ENCODE measurements at regions not wholly inside any gene's neighbourhood (a gene's known extent, or its start where the extent isn't known, plus 50 kb on each side); places are given as distances from the start of the nearest gene placed in this dataset.

DNA sequence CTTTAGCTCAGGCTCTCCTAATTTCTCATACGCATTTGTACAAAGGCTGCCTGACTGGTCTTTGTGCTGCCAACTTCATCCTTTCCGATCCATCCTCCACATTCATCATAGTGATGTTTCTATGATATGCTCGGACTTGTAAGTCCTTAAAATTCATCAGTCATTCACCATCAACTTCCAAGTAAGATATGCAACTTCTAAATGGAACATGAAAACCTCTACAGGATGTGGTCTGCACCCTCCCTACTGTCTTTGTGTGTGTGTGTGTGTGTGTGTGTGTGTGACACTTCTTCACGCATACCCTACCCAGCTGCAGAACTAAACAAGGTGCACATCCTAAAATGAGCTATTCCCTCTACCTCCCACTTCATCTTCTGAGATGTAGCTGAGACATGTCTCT is 397.9 kb upstream of the NR5A2 start:
- TF ChIP-seq EZH2 (IDR thresholded peaks at IDR 0.05; ENCODE audit: borderline replicate concordance, low read depth, low read length, poor library complexity, severe bottlenecking), result no peak
- no peak for TF ChIP-seq CTCF (conservative IDR thresholded peaks at IDR 0.05; ENCODE audit: low read depth, low read length)
- intact Hi-C loops (cut with micrococcal nuclease; ENCODE audit: unreplicated experiment), result no loop called here
- DNase-seq (ENCODE audit: low spot score), result no peak
- Histone ChIP-seq H3K4me1 (ENCODE audit: insufficient read depth, low read length, poor library complexity, severe bottlenecking) (no peaks in the 10 kb centered on the region), H3K27me3 (replicated peaks; ENCODE audit: insufficient read depth, low read depth, low read length, poor library complexity) (no peaks in the 10 kb centered on the region), H3K36me3 (ENCODE audit: insufficient read depth, low read length, poor library complexity, severe bottlenecking) (no peaks in the 10 kb centered on the region), H3K9me3 (ENCODE audit: low read depth, low read length, poor library complexity, severe bottlenecking) (no peaks in the 10 kb centered on the region), H3K27ac (ENCODE audit: low read depth, low read length, poor library complexity, severe bottlenecking) (no peak overlapping the region), H3K4me3 (ENCODE audit: low read depth, low read length, poor library complexity, severe bottlenecking) (no peak overlapping the region)
- ChIA-PET POLR2A (ENCODE audit: low non-redundant PET) (interaction anchor here (0.6 kb wide), 1 partner anchor 639 kb away, joined by 3 read pairs; no protein-coding TSS in a partner anchor), CTCF (no interaction called here)
- no TSS peak for BruUV-seq (replicated peaks)

DNA sequence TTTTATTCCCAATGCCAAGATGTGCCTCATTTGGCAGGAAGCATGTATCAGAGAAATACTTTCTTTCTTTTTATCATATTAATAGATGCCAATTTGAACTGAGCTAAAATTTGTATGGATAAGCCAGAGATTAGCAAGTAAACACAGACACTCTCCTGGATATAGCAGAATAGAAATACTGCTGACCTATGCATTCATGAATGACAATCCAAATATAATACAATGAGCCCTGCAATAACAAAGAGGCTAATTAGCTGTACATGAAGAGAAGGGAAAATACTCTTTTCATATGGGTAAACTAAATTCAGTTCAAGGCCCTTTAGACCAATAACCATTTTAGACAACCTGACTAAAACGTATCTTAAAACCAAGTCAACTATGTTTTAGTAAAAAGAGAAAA is 388.1 kb upstream of the NR5A2 start:
- no peak overlapping the region for H3K27ac ChIP-seq (ENCODE audit: low read depth, low read length, poor library complexity, severe bottlenecking)
- POLR2A ChIA-PET (ENCODE audit: low non-redundant PET), result no interaction called here
- no peak for TF ChIP-seq CTCF (conservative IDR thresholded peaks at IDR 0.05; ENCODE audit: low read depth, low read length)
- no peak for TF ChIP-seq EZH2 (IDR thresholded peaks at IDR 0.05; ENCODE audit: borderline replicate concordance, low read depth, low read length, poor library complexity, severe bottlenecking)
- intact Hi-C loops (cut with micrococcal nuclease; ENCODE audit: unreplicated experiment), result no loop called here
- CTCF ChIA-PET, result no interaction called here
- no peaks in the 10 kb centered on the region for H3K27me3 ChIP-seq (replicated peaks; ENCODE audit: insufficient read depth, low read depth, low read length, poor library complexity)
- no peaks in the 10 kb centered on the region for H3K36me3 ChIP-seq (ENCODE audit: insufficient read depth, low read length, poor library complexity, severe bottlenecking)
- no peak overlapping the region for H3K4me3 ChIP-seq (ENCODE audit: low read depth, low read length, poor library complexity, severe bottlenecking)
- no TSS peak for BruUV-seq (replicated peaks)
- H3K9me3 ChIP-seq (ENCODE audit: low read depth, low read length, poor library complexity, severe bottlenecking), result no peaks in the 10 kb centered on the region
- H3K4me1 ChIP-seq (ENCODE audit: insufficient read depth, low read length, poor library complexity, severe bottlenecking), result no peaks in the 10 kb centered on the region
- no peak for DNase-seq (ENCODE audit: low spot score)

DNA sequence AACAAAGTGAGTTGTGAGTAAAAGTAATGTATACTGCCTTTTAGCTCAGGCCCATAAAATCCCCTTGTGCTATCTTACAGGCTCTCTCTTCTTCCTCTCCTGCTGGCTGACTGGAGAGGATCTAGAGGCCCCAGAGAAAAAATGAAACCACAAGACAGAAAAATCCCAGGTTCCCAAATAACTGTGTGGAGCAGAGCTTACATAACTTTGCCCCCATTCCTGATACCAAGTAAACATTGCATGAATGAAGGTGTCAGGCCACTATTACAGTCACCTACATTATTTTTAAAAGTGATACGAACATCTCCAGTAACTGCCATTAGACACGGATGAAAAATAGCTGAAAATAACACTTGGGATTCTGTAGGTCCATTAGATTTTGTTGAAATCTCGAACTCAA is 386.0 kb upstream of the NR5A2 start:
- Histone ChIP-seq H3K27me3 (replicated peaks; ENCODE audit: insufficient read depth, low read depth, low read length, poor library complexity) (no peaks in the 10 kb centered on the region), H3K27ac (ENCODE audit: low read depth, low read length, poor library complexity, severe bottlenecking) (no peak overlapping the region), H3K4me3 (ENCODE audit: low read depth, low read length, poor library complexity, severe bottlenecking) (no peak overlapping the region), H3K36me3 (ENCODE audit: insufficient read depth, low read length, poor library complexity, severe bottlenecking) (no peaks in the 10 kb centered on the region), H3K9me3 (ENCODE audit: low read depth, low read length, poor library complexity, severe bottlenecking) (no peaks in the 10 kb centered on the region), H3K4me1 (ENCODE audit: insufficient read depth, low read length, poor library complexity, severe bottlenecking) (no peaks in the 10 kb centered on the region)
- TF ChIP-seq EZH2 (IDR thresholded peaks at IDR 0.05; ENCODE audit: borderline replicate concordance, low read depth, low read length, poor library complexity, severe bottlenecking), result no peak
- no peak for TF ChIP-seq CTCF (conservative IDR thresholded peaks at IDR 0.05; ENCODE audit: low read depth, low read length)
- POLR2A ChIA-PET (ENCODE audit: low non-redundant PET), result no interaction called here
- DNase-seq (ENCODE audit: low spot score), result no peak
- intact Hi-C loops (cut with micrococcal nuclease; ENCODE audit: unreplicated experiment), result no loop called here
- no TSS peak for BruUV-seq (replicated peaks)
- CTCF ChIA-PET, result no interaction called here

All from A673 (cell line).